Prostate gland (tissue), 2 donors: ENCODE measurements at regions not wholly inside any gene's neighbourhood (a gene's known extent, or its start where the extent isn't known, plus 50 kb on each side); places are given as distances from the start of the nearest gene placed in this dataset.

Source experiments
- DNase-seq: peaks from one replicate; pipeline ENCODE4 v3.0.0-alpha.2; 2019; ENCODE audit warnings: low spot score
- H3K27ac ChIP-seq, 2 donors: fragments of 200-600 bp; sonication (generic); 2 replicates each; pipeline ENCODE4 v1.5.1; 2017 to 2019
- H3K27me3 ChIP-seq: fragments of 200-600 bp; sonication (generic); replicated peaks from 2 replicates; pipeline ENCODE4 v1.5.1; 2019; ENCODE audit not compliant: insufficient read depth
- H3K36me3 ChIP-seq, 2 donors: fragments of 200-600 bp; sonication (generic); 1 replicate in 1 of 2; 2 replicates in 1 of 2; pipeline versions ENCODE4 v1.5.1 to v1.8.1; 2017 to 2019
- H3K4me1 ChIP-seq: fragments of 200-600 bp; sonication (generic); replicated peaks from 2 replicates; pipeline ENCODE4 v1.5.1; 2019
- H3K4me3 ChIP-seq, 2 donors: fragments of 200-600 bp; sonication (generic); 2 replicates each; pipeline ENCODE4 v1.5.1; 2017 to 2019
- H3K9me3 ChIP-seq: fragments of 200-600 bp; sonication (generic); 2 replicates; pipeline ENCODE4 v1.5.1; 2017
- CTCF ChIP-seq, 4 experiments: fragments of 200-600 bp in 2 of 4; fragments of 450-650 bp in 2 of 4; sonication (generic) in 2 of 4; IDR thresholded peaks; 1 replicate in 3 of 4; 2 replicates in 1 of 4; pipeline ENCODE4 v1.5.1; 2016 to 2019; ENCODE audit warnings: antibody characterized with exemption in 4 of 4, mild to moderate bottlenecking in 2 of 4, moderate library complexity in 2 of 4
- POLR2A ChIP-seq: fragments of 450-650 bp; IDR thresholded peaks from one replicate; pipeline ENCODE4 v1.6.1; 2016; ENCODE audit warnings: antibody characterized with exemption, mild to moderate bottlenecking
- POLR2AphosphoS5 ChIP-seq: sonication (generic); formaldehyde crosslinking; IDR thresholded peaks from one replicate; pipeline ENCODE4 v1.6.1; 2017; ENCODE audit warnings: antibody characterized with exemption
- WGBS: methylation state at CpG from one replicate; pipeline ENCODE4 v1.1.5; 2018; 5-methylcytosine and 5-hydroxymethylcytosine counted together
- intact Hi-C: fragments of 100-400 bp; cut with DNase I; formaldehyde crosslinking; loops from one replicate; pipeline ENCODE4 v1.14.2; 2022

- TF ChIP-seq CTCF (IDR thresholded peaks at IDR 0.05) (no peak), POLR2A (no peak), POLR2AphosphoS5 (no peak)
- 70% methylated on average over 2 of the region's 2 CpGs for WGBS
- H3K36me3 ChIP-seq, result no peaks in the 10 kb centered on the region
- H3K27ac ChIP-seq, result no peak overlapping the region
- H3K4me1 ChIP-seq, result no peaks in the 10 kb centered on the region
- H3K27me3 ChIP-seq, result no peaks in the 10 kb centered on the region
- intact Hi-C loops, result no loop called here
- no peaks in the 10 kb centered on the region for H3K9me3 ChIP-seq
- H3K4me3 ChIP-seq, result no peak overlapping the region
- no peak for DNase-seq
Observed at GRCh38 chr14:49050822-49051221, 535.4 kb downstream of the RPS29 start.

- TF ChIP-seq POLR2AphosphoS5 (no peak), CTCF (IDR thresholded peaks at IDR 0.05) (no peak), POLR2A (no peak)
- no peaks in the 10 kb centered on the region for H3K4me1 ChIP-seq
- no peak overlapping the region for H3K27ac ChIP-seq
- no peak for DNase-seq
- intact Hi-C loops, result no loop called here
- no peaks in the 10 kb centered on the region for H3K9me3 ChIP-seq
- H3K36me3 ChIP-seq, result no peaks in the 10 kb centered on the region
- no peak overlapping the region for H3K4me3 ChIP-seq
- no peaks in the 10 kb centered on the region for H3K27me3 ChIP-seq
Observed at GRCh38 chr14:49049711-49050110, 536.5 kb downstream of the RPS29 start.

DNA sequence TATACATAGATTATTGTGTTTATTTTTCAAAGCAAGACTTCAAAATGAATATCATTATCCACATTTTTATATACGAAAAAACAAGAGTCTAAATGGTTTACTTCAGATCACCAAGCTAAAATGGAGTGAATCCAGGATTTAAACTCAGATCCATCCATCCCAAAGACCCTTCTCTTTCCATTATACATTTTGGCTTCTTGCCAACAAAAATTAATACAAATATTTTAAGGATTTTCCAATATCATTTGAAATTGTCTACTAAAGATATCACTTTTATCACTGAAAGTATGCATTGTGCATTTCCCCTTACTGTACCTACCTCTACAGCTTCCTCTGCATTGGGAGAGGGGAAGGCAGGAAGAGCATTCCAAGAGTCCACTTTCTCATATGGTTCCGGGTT is 541.2 kb downstream of the RPS29 start:
- H3K27ac ChIP-seq, result no peak overlapping the region
- intact Hi-C loops, result no loop called here
- no peaks in the 10 kb centered on the region for H3K27me3 ChIP-seq
- no peaks in the 10 kb centered on the region for H3K9me3 ChIP-seq
- no peaks in the 10 kb centered on the region for H3K36me3 ChIP-seq
- TF ChIP-seq CTCF (IDR thresholded peaks at IDR 0.05) (no peak), POLR2AphosphoS5 (no peak), POLR2A (no peak)
- H3K4me1 ChIP-seq, result no peaks in the 10 kb centered on the region
- DNase-seq, result no peak
- 85% methylated on average over 2 of the region's 2 CpGs for WGBS
- no peak overlapping the region for H3K4me3 ChIP-seq

DNA sequence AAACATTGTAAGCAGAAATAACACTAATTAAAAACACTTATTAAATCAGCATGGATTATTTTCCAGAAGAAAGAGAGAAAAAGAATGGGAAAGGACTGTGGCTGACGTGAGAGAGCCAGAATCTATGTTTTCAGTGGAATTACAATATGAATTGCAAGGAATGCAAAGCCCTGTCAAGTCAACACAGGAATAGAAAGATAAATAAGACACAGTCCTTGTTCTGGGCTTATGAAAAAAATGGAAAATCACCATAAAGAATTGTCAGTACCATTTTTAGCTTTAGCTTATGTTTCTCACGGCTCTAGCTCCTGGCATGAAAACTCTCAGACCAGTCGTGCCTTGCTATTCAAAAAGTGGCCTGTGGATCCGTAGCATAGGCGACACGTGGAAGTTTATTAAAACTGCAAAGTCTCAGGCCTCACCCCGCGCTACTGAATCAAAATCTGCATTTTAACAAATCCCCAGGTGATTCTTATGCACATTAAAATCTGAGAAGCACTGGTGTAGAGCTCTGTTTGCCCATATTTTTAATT is 549.1 kb downstream of the RPS29 start:
- Histone ChIP-seq H3K27me3 (no peaks in the 10 kb centered on the region), H3K9me3 (no peaks in the 10 kb centered on the region), H3K4me3 (no peak overlapping the region), H3K36me3 (no peaks in the 10 kb centered on the region), H3K27ac (no peak overlapping the region), H3K4me1 (no peaks in the 10 kb centered on the region)
- DNase-seq, result no peak
- intact Hi-C loops, result no loop called here
- TF ChIP-seq CTCF (IDR thresholded peaks at IDR 0.05) (no peak), POLR2AphosphoS5 (no peak), POLR2A (no peak)
- 46% methylated on average over 8 of the region's 8 CpGs for WGBS

DNA sequence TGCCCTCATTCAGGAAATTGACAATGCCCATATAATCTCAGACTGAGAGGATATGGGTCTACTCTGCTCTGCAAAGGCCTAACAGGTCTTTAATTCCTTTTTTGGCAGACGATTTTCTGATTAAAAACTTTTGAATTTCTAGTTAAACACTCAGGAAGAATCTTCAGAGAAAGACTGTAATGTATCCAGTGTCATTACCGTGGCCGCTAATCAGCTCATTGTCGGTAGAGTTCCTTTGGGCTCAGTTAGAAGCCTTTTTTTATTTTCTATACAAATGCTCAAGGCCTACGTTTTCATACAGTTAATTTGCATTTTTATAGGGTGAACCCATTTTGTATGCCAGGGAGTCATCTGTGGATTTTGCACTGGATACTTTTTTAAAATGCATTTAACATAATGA is 549.9 kb downstream of the RPS29 start:
- Histone ChIP-seq H3K4me1 (no peaks in the 10 kb centered on the region), H3K27ac (no peak overlapping the region), H3K36me3 (no peaks in the 10 kb centered on the region), H3K4me3 (no peak overlapping the region), H3K9me3 (no peaks in the 10 kb centered on the region), H3K27me3 (no peaks in the 10 kb centered on the region)
- TF ChIP-seq CTCF (IDR thresholded peaks at IDR 0.05), result no peak
- DNase-seq, result no peak
- intact Hi-C loops, result no loop called here
- WGBS, result 69% methylated on average over 5 of the region's 5 CpGs
